ENCODE measurements at regions not wholly inside any gene's neighbourhood (a gene's known extent, or its start where the extent isn't known, plus 50 kb on each side); places are given as distances from the start of the nearest gene placed in this dataset.

GRCh38 chr21:28832013-28832714 is 160.5 kb downstream of the LTN1 start (continued):
- TF ChIP-seq MEIS2 (IDR thresholded peaks at IDR 0.05; ENCODE audit: partially characterized antibody) = no peak
- TF ChIP-seq ZBTB43 (CRISPR knock-in tag; IDR thresholded peaks at IDR 0.05) = no peak
- TF ChIP-seq RFX7 (CRISPR knock-in tag; IDR thresholded peaks at IDR 0.05) = no peak
- TF ChIP-seq SMARCA4 (IDR thresholded peaks at IDR 0.05) = peak; percentile 78
- no peak for TF ChIP-seq ZNF274 (IDR thresholded peaks at IDR 0.05; ENCODE audit: borderline replicate concordance, low read depth, low read length)
- TF ChIP-seq KLF13 (tag; IDR thresholded peaks at IDR 0.05; ENCODE audit: borderline replicate concordance, low read depth) = no peak
- no peak for TF ChIP-seq FOXA1 (IDR thresholded peaks at IDR 0.05; ENCODE audit: borderline replicate concordance)
- TF ChIP-seq, protein P1, sequence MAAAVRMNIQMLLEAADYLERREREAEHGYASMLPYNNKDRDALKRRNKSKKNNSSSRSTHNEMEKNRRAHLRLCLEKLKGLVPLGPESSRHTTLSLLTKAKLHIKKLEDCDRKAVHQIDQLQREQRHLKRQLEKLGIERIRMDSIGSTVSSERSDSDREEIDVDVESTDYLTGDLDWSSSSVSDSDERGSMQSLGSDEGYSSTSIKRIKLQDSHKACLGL (CRISPR knock-in tag; IDR thresholded peaks at IDR 0.05; ENCODE audit: borderline replicate concordance, poor library complexity, severe bottlenecking) = no peak
- TF ChIP-seq NCOA4 (IDR thresholded peaks at IDR 0.05; ENCODE audit: partially characterized antibody) = no peak
- TF ChIP-seq NFE2 (IDR thresholded peaks at IDR 0.05; ENCODE audit: low read depth) = peak; percentile 93
- TF ChIP-seq, protein P2, sequence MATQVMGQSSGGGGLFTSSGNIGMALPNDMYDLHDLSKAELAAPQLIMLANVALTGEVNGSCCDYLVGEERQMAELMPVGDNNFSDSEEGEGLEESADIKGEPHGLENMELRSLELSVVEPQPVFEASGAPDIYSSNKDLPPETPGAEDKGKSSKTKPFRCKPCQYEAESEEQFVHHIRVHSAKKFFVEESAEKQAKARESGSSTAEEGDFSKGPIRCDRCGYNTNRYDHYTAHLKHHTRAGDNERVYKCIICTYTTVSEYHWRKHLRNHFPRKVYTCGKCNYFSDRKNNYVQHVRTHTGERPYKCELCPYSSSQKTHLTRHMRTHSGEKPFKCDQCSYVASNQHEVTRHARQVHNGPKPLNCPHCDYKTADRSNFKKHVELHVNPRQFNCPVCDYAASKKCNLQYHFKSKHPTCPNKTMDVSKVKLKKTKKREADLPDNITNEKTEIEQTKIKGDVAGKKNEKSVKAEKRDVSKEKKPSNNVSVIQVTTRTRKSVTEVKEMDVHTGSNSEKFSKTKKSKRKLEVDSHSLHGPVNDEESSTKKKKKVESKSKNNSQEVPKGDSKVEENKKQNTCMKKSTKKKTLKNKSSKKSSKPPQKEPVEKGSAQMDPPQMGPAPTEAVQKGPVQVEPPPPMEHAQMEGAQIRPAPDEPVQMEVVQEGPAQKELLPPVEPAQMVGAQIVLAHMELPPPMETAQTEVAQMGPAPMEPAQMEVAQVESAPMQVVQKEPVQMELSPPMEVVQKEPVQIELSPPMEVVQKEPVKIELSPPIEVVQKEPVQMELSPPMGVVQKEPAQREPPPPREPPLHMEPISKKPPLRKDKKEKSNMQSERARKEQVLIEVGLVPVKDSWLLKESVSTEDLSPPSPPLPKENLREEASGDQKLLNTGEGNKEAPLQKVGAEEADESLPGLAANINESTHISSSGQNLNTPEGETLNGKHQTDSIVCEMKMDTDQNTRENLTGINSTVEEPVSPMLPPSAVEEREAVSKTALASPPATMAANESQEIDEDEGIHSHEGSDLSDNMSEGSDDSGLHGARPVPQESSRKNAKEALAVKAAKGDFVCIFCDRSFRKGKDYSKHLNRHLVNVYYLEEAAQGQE (IDR thresholded peaks at IDR 0.05; ENCODE audit: borderline replicate concordance) = no peak
- TF ChIP-seq, protein P2 (CRISPR knock-in tag; IDR thresholded peaks at IDR 0.05; ENCODE audit: low read depth) = no peak
- TF ChIP-seq POLR2H (tag; IDR thresholded peaks at IDR 0.05; ENCODE audit: low read depth) = no peak
- no peak for TF ChIP-seq RBM39 (optimal IDR thresholded peaks at IDR 0.05; ENCODE audit: low read depth, low read length)
- TF ChIP-seq, protein P3, sequence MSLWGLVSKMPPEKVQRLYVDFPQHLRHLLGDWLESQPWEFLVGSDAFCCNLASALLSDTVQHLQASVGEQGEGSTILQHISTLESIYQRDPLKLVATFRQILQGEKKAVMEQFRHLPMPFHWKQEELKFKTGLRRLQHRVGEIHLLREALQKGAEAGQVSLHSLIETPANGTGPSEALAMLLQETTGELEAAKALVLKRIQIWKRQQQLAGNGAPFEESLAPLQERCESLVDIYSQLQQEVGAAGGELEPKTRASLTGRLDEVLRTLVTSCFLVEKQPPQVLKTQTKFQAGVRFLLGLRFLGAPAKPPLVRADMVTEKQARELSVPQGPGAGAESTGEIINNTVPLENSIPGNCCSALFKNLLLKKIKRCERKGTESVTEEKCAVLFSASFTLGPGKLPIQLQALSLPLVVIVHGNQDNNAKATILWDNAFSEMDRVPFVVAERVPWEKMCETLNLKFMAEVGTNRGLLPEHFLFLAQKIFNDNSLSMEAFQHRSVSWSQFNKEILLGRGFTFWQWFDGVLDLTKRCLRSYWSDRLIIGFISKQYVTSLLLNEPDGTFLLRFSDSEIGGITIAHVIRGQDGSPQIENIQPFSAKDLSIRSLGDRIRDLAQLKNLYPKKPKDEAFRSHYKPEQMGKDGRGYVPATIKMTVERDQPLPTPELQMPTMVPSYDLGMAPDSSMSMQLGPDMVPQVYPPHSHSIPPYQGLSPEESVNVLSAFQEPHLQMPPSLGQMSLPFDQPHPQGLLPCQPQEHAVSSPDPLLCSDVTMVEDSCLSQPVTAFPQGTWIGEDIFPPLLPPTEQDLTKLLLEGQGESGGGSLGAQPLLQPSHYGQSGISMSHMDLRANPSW (CRISPR knock-in tag; IDR thresholded peaks at IDR 0.05) = no peak
- TF ChIP-seq RFX5 (IDR thresholded peaks at IDR 0.05; ENCODE audit: low read depth, low read length) = no peak
